H1 (cell line): ENCODE measurements at regions not wholly inside any gene's neighbourhood (a gene's known extent, or its start where the extent isn't known, plus 50 kb on each side); places are given as distances from the start of the nearest gene placed in this dataset.

ENCODE experiments used
- CREB1 ChIP-seq: IDR thresholded peaks from 2 replicates; pipeline ENCODE4 v1.6.1; 2012; ENCODE audit warnings: inconsistent platforms
- GABPA ChIP-seq: IDR thresholded peaks from 2 replicates; pipeline ENCODE4 v1.6.1; 2011; ENCODE audit warnings: mild to moderate bottlenecking, low read length, moderate library complexity, borderline replicate concordance; ENCODE audit not compliant: insufficient read depth
- PHF8 ChIP-seq: fragments of 200-600 bp; sonication (generic); conservative IDR thresholded peaks from 2 replicates; pipeline ENCODE4 v1.7.1; 2012; ENCODE audit warnings: low read depth, mild to moderate bottlenecking, inconsistent platforms, low read length, moderate library complexity
- POLR2AphosphoS5 ChIP-seq: IDR thresholded peaks from 2 replicates; pipeline ENCODE4 v1.6.1; 2011; ENCODE audit warnings: low read depth, low read length
- SIX5 ChIP-seq: IDR thresholded peaks from 2 replicates; pipeline ENCODE4 v1.6.1; 2011; ENCODE audit warnings: mild to moderate bottlenecking, low read depth, low read length
- TAF1 ChIP-seq: IDR thresholded peaks from 2 replicates; pipeline ENCODE4 v1.6.1; 2011; ENCODE audit warnings: mild to moderate bottlenecking, low read depth, low read length
- ZNF274 ChIP-seq: IDR thresholded peaks from 2 replicates; pipeline ENCODE4 v1.7.0; 2012; ENCODE audit warnings: low read length, borderline replicate concordance; ENCODE audit errors: extremely low read depth
- TF ChIP-seq, protein P1 (sequence below), 3 experiments: IDR thresholded peaks; 1 replicate in 2 of 3; 2 replicates in 1 of 3; pipeline versions ENCODE4 v1.5.1 to v1.6.1; 2011; ENCODE audit warnings: low read length in 3 of 3, mild to moderate bottlenecking in 3 of 3, inconsistent platforms in 2 of 3, low read depth in 1 of 3, moderate library complexity in 1 of 3; ENCODE audit not compliant: insufficient read depth in 1 of 3; ENCODE audit errors: control extremely low read depth in 1 of 3
- TF ChIP-seq, protein P2 (sequence below): IDR thresholded peaks from 2 replicates; pipeline ENCODE4 v1.6.1; 2011; ENCODE audit warnings: low read length, improper control_type of control experiment

DNA sequence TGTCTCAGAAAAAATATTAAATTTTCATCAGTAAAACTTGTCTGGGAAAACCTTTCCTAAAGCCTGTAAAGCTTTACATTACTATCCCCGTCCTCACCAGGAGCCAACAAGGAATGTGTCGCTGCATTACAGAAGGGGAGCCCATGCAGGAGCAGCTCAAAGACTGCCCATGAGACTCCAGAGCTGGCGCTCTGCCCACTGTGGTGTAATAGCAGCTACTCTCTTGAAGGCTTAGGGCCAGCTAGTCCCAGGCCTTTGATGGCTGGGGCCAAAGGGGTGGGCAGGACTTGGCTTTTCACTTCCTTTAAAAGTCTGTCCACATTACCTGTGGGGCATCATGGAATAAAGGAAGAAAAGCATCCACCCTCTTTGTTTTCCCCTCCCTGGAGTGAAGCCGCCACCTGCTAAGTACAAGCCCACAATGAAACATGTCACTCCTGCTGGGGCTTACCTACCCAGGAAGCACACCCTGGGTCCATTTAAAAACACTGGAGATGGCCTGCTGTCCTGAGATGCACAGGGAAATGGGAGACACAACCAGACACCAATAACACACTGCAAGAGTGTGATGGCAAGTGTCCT lies 150.7 kb downstream of the ADAMTS15 start:
- TF ChIP-seq PHF8, result no peak
- TF ChIP-seq, protein P1, sequence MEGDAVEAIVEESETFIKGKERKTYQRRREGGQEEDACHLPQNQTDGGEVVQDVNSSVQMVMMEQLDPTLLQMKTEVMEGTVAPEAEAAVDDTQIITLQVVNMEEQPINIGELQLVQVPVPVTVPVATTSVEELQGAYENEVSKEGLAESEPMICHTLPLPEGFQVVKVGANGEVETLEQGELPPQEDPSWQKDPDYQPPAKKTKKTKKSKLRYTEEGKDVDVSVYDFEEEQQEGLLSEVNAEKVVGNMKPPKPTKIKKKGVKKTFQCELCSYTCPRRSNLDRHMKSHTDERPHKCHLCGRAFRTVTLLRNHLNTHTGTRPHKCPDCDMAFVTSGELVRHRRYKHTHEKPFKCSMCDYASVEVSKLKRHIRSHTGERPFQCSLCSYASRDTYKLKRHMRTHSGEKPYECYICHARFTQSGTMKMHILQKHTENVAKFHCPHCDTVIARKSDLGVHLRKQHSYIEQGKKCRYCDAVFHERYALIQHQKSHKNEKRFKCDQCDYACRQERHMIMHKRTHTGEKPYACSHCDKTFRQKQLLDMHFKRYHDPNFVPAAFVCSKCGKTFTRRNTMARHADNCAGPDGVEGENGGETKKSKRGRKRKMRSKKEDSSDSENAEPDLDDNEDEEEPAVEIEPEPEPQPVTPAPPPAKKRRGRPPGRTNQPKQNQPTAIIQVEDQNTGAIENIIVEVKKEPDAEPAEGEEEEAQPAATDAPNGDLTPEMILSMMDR (IDR thresholded peaks at IDR 0.05; ENCODE audit: control extremely low read depth in 1 of 3, insufficient read depth in 1 of 3, low read depth in 1 of 3, low read length in 3 of 3), result no peak
- no peak for TF ChIP-seq CREB1
- TF ChIP-seq, protein P2, sequence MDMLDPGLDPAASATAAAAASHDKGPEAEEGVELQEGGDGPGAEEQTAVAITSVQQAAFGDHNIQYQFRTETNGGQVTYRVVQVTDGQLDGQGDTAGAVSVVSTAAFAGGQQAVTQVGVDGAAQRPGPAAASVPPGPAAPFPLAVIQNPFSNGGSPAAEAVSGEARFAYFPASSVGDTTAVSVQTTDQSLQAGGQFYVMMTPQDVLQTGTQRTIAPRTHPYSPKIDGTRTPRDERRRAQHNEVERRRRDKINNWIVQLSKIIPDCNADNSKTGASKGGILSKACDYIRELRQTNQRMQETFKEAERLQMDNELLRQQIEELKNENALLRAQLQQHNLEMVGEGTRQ, result no peak
- no peak for TF ChIP-seq GABPA
- no peak for TF ChIP-seq SIX5
- no peak for TF ChIP-seq POLR2AphosphoS5
- TF ChIP-seq ZNF274, result no peak
- TF ChIP-seq TAF1, result no peak
